HT-29 (cell line): ENCODE measurements at regions not wholly inside any gene's neighbourhood (a gene's known extent, or its start where the extent isn't known, plus 50 kb on each side); places are given as distances from the start of the nearest gene placed in this dataset.
"Not testable (repeated sequence)": the region's sequence is repeated elsewhere in the genome, so short reads cannot be mapped to it uniquely, and the experiment has no call there.

Experiments
- DNase-seq: peaks from one replicate; pipeline ENCODE4 v3.0.0-alpha.2; 2015; ENCODE audit warnings: low spot score

DNA sequence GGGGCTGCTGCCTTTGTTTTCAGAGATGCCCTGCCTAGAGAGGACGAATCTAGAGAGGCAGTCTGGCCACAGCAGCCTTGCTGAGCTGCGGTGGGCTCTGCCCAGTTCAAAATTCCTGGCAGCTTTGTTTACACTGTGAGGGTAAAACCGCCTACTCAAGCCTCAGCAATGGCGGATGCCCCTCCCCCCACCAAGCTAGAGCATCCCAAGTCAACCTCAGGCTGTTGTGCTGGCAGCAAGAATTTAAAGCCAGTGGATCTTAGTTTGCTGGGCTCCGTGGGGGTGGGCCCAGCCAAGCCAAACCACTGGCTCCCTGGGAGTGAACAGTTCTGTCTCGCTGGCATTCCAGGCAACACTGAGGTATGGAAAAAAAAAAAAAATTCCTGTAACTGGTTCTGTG lies 970.9 kb downstream of the TBC1D32 start:
- no peak for DNase-seq

DNA sequence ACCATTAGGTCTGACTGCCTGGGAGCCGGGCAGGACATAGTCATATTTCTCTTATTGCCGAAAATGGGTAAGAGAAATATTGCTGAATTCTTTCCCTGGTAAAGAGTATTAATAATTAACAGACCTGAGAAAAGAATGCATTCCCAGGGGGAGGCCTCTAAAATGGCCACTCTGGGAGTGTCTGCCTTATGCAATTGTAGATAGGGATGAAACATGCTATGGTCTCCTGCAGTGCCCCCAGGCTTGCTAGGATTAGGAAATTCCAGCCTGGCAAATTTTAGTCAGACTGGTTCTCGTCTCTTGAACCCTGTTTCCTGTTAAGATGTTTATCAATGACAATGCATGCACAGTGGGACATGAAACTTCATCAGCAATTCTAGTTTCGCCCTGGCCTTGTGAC lies 975.7 kb downstream of the TBC1D32 start:
- not testable (repeated sequence) for DNase-seq

DNA sequence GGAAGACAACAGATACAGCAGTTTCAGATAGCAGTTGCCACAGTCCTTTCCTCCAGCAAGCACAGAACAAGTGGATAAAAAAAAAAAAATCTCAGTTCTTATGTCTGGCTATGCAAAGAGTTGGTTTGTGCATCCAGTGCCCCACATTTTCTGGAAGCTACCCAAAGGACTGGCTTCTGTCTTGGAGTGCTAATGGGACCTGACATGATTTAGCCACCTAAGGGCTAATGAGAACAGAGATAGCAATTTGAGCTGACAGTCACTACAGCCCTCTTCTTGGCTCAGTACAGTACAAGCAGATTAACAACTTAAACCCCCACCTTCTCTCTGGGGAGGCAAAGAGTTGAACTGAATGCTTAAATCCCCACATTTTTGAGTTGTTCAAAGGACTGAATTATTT lies 976.8 kb downstream of the TBC1D32 start:
- no peak for DNase-seq

DNA sequence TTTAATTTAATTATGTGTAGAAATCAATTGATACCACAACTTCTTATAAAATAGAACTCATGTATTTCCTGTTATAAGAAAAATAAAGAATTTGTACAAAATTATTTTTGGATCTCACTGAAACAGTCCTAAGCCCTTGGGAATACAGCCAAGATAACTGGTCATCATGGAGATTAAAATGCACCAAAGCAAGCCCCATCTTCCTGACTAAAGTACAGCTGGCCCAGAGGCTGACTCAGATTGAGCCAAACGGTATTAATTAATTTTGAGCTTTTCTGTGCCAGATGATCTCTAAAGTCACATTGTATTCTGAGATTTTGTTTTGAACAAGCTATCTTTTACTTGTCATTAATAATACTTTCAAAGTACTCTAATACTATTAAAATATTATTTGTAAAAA lies 978.5 kb downstream of the TBC1D32 start:
- no peak for DNase-seq

DNA sequence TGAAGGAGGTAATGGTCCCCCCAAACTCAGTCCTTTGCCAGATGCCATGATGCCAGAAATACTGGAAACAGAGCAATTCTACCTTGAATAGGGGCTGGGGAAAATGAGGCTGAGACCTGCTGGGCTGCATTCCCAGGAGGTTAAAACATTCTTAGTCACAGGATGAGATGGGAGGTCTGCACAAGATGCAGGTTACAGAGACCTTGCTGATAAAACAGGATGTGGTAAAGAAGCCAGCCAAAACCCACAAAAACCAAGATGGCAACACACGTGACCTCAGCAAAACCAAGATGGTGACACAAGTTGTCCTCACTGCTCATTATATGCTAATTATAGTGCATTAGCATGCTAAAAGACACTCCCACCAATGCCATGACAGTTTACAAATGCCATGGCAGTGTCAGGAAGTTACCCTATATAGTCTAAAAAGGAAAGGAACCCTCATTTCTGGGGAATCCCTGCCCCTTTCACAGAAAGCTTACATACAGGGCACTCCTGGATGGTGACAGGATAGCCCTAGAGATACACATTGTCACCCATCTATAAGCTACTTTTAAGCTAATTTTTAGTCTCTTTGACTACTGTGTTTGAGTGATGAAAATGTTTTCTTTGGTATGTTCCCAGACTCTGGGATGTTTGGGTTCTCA lies 979.7 kb downstream of the TBC1D32 start:
- DNase-seq, result no peak

DNA sequence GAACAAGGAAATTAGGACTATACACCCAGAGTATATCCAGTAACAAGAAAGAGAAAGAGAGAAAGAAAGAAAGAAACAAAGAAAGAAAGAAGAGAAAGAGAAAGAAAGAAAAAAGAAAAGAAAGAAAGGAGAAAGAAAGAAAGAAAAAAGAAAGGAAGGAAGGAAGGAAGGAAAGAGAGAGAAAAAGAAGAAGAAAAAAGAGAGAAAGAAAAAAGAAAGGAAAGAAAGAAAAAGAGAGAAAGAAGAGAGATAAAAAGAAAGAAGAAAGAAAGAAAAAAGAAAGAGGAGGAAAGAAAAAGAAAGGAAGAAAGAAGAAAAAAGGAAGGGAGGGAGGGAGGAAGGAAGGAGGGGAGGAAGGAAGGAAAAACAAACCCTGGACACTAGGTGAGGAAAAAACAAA lies 981.8 kb downstream of the TBC1D32 start:
- no peak for DNase-seq

DNA sequence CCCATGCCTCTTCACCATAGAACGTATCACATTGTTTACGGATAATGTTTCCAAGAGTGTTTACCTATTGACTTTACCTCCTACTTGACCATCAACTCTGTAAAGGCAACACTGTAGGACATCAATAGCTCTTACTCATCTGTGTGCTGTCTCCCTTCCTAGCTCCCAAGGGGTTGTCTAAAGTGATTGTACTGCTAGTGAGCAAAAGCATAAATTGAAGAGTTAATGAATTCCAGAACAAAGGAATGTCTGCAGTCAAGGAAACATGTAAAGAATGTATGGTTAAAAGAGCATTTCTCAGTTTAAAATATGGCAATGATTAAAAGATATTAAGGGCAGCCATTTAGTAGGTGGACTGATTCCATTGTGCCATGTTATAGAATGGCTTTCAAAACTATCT lies 985.4 kb downstream of the TBC1D32 start:
- DNase-seq, result no peak

DNA sequence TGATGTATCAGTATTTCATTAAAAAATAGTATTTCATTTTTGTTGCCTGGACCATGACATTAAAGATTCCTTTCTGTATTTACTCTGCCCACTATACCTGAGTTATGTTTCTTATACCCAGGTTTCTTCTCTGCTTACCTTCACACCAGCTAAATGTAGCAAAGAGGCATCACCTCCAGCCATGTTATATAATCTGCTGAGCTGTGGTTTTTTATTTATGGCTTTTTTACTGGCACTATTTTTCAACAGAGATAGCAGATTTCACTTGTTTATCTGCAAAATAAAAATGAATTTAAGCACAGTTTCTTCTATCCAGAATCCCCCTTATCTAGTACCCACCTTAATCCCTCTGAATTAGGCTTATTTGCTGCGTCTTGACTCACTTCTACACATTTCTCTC lies 979.0 kb upstream of the MAN1A1 start:
- DNase-seq, result no peak

DNA sequence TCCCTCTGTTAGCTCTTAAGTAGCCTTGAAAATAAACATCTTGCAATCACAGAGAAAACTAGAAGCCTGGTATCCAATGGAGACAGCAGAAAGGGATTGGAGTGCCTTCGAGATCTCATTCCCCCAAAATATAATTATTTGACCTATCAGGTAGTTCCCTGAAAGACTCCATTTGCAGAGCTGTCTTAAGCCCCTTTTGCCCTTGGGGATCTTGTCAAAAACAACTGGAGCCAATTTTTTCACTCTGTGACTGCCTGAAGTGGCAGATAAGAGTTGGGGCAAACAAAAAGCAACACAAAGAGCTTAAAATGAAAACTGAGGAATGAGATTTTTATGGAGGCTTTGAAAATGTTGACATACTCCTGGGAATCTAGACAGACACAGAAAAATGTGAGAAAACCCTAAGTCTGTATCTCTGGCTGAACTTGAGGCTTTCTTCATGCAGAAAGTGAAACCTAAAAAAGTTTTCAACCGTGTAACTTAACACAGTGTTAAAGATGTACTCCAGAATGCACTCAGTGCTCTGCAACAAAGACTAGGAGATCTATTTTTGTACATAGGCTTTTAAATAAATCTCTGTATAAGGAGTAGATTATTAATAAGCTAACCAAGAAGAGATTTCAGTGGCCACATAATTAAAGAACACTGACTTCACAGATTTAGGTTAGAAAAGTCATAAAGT lies 971.1 kb upstream of the MAN1A1 start:
- no peak for DNase-seq

DNA sequence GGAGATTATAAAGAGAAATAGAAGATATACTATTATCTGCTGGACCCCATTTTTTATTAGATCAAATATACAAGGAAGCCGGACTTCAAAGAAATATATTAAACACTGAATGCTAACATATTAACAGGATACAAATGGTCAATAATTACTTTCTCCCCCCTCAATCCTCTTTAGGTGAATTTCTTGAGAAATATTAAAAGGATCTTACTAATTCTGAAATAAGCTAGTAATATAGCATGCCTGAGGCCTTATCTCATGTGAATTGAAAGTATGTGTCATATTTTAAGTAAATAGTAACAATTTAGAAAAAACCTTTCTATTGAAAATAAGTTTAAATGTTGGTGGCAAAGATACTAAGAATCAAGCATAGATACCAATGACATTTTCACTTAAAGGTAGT lies 954.7 kb upstream of the MAN1A1 start:
- DNase-seq, result no peak

DNA sequence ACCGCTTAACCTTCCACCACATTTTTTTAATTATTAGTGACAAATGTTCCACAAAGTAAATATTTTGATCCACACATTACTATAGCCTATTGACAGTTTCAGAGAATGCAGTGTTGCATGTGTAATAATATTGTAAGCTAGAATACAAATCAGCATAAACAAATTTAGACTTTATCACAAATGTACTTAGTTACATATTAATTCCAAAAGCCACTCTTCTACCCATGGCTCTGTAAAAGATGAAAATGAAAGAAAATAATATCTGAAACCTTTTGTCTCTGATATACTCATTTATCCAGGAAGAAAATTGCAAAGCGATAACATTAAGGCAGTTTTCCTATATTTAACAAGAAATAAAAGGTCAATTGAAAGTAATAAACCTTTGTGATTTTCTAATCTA lies 954.0 kb upstream of the MAN1A1 start:
- no peak for DNase-seq

DNA sequence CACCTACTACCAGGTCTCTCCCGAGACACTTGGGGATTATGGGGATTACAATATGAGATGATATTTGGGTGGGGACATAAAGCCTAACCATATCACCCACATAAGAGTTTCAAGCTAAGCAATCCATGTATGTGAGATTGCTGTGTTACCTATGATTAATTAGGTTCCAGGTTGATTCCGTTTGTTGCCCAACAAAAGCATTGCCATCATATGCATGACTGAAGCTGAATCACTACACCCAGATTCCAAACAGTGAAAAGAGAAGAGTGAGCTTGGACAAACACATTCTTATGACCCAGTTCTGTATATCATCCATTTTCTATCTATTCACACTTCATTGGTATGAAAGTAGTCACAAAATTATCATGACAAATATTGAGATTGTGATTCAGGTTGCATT lies 952.5 kb upstream of the MAN1A1 start:
- no peak for DNase-seq

DNA sequence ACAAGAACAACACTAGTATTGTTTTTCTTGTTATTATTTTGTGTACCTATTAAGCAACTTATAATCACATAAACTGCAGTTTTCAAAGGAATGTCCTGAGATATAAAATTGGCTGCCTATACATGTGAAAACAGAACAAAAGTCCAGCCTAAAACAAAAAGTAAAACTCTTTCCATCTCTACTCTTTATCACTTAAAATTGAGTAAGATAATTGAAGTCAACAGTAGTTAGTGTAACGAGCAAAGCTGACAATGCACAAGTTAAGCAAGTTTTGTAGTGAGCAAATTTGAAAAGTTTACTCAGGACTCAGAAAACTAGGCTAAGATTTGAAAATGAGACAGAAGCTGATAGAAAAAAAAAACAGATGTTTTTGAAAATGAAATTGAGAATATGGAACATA lies 941.4 kb upstream of the MAN1A1 start:
- no peak for DNase-seq

DNA sequence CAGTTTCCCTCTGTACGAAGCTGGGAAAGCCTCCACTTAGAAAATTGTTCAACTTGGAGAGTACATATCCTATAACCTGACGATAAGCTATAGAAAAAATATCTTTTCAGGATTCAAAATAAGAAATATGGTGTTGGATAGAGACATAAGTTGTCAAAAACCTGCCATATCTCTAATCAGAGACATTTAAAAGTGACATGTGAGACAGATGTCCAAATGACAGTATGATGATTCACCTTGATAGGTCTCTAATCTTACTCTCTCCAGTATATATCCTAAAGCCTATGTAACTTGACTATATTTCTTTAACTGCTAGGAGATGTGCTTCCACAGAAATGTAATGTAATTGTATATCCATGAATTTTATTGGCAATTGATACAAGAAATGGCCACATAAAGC lies 932.4 kb upstream of the MAN1A1 start:
- DNase-seq, result no peak

DNA sequence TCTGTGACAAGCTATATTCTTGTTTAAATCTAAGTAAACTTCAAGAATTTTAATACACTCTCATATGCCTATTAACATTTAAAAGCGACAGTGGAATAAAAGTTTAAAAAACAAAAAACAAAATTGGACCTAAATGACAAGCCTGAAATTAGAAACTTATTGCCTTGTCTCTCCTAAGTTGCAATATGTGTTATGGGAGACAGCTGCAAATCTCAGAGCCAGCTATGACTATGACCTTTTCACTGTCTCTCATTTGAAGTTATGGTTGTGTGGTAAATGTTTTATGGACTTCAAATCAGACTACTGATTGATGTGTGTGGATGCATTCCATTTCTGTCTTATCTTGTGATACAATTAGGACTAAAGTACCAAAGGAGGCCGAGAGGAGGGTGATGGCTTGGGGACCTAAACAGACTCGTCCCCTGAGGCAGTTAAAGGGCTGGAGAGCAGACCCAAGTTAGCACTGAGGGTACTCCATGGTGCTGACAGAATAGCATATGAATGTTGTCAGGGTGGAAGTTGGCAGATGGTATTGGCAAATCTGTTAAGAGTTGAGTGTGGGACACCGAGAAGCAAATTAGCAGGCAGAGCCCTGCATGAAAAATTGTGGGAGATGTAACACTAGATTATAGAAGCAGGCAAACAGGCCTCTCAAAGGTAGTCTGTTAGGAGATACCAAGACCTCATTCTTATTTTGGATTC lies 930.1 kb upstream of the MAN1A1 start:
- no peak for DNase-seq

DNA sequence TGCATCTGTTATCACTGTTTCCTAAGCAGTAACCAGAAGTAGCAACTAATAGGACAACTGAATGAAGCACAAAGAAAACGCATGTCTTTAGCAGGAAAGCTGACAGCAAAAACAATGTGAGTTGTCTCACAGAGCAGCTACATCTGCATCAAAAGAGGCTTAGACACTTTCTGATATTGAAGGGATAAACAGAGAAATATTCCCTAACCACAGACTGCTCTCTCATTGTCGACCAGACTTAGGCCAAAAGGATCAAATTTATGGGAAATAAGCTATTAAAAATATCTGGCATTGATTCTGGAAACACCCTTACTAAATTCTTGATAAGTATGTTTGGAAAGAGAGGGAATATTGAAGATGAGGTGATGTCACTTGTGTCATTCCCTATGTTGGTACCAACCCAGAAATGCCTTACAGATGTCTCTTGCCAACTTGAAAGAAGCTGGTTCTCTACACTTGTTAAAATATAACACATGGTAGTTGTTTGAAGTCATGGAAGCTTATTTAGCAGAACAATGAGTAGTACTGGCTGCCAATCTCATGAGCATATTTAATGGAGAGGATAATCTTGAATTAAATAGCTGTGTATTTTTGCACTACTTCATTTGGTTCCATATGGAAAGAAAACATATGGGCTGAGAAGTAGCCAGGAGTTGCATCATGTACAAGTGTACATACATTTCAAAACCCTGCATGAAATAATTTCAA lies 929.3 kb upstream of the MAN1A1 start:
- no peak for DNase-seq

DNA sequence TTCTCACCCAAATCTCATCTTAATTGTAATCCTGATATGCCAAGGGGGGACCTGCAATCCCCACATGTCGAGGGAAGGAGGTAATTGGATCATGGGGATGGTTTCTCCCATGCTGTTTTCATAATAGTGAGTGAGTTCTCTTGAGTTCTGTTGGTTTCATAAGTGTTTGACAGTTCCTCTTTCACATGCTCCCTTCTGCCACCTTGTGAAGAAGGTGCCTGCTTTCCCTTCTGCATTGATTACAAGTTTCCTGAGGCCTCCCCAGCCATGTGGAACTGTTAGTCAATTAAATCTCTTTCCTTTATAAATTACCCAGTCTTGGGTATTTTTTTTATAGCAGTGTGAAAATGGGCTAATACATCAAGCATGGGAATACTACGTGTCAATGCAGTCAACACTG lies 925.0 kb upstream of the MAN1A1 start:
- DNase-seq, result no peak

DNA sequence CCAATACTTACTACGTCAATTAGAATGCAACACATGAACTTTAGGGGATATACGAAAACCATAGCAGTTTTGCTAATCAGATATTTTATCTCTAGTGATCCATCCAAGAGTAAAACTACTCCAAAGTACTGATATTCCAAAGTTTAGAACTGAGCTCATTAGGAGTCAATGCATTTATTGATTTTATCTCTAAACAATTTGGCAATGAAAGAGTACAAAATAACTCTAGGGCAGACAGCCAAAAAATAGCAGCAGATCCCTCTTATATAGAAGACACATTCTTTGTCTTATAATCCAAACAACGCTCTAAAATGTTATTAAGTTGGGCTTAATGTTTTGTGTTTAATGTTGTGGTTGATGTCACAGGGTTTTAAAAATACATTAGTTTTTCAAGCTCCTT lies 923.9 kb upstream of the MAN1A1 start:
- no peak for DNase-seq

DNA sequence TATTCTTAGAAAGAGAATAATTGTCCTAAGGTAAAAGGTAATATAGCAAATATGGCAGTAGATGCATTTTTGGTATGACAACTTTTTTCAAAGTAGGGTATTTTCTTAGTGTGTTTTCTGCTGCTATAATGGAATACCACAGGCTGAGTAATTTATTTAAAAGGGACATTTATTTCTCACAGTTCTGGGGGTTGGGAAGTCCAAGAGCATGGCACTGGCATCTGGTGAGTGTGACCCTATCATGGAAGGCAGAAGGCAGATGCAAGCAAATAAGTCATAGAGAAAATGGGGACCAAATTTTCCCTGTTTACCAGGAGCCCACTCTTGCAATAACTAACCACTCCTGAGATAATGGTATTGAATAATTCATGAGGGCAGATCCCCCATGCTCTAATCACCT lies 922.5 kb upstream of the MAN1A1 start:
- no peak for DNase-seq

DNA sequence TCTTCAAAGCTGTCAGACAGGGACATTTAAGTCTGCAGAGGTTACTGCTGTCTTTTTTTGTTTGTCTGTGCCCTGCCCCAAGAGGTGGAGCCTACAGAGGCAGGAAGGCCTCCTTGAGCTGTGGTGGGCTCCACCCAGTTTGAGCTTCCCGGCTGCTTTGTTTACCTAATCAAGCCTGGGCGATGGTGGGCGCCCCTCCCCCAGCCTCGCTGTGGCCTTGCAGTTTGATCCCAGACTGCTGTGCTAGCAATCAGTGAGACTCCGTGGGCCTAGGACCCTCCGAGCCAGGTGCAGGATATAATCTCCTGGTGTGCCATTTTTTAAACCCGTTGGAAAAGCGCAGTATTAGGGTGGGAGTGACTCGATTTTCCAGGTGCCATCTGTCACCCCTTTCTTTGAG lies 918.7 kb upstream of the MAN1A1 start:
- DNase-seq, result not testable (repeated sequence)

DNA sequence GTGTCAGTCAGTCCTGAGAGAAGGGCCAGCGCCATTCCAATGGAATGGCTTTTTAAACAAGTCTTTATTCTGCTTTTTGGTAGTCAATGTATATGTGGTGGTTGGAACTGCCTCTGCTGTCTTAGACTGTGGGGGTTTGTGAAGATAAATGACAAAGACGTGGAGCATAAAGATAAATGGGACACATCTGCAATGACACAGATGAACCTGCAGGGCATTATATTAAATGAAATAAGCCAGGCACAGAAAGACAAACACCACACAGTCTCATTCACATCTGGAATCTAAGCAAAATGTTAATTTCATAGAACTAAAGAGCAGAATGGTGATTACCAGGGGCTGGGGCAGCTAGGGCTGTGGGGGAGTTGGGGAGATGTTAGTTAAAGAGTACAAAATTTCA lies 912.8 kb upstream of the MAN1A1 start:
- no peak for DNase-seq

DNA sequence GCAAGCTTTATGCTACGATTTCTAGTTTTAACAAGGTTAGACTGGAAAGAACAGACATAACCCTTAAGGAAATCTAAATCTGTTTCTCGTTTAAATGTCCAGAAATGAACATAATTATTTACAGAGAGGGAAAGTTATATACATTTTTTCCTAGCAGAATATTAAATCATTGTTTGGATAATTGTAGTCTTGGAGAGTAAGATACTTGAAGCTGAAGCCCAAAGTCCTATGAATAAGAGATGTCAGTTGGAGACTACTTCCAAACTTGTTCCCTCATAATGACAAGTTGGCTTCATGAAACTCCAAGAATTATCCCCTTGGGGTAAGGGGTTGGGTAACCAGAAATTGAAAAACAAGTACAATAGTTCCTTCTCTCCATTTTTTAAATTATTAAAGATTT lies 911.1 kb upstream of the MAN1A1 start:
- no peak for DNase-seq

DNA sequence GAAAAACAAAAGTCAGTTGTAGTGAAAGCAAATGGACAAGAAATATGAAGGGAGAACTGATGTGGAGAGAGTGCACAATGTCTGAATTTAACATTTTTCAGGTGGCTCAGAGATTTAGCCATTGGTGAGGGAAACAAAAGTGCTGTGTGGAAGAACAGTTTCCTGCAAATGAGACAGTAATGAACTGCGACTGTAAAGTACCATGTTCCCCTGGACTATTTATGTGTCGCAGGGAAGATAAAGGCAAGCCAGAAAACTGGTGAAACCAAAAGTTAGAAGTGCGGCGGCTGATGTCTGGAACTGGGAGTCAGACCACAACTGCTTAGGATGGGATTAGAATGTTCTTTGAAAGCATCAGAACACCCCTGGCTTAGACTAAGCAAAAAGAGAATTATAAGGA lies 905.1 kb upstream of the MAN1A1 start:
- no peak for DNase-seq
